ENCODE measurements at regions not wholly inside any gene's neighbourhood (a gene's known extent, or its start where the extent isn't known, plus 50 kb on each side); places are given as distances from the start of the nearest gene placed in this dataset.
A peak's percentile ranks its signal among the peaks of the same experiment; 100 is the strongest.
"Not testable (repeated sequence)": the region's sequence is repeated elsewhere in the genome, so short reads cannot be mapped to it uniquely, and the experiment has no call there.

GRCh38 chr1:120238867-120239266 lies 62.5 kb upstream of the SEC22B start:
- H3K9me3 Mint-ChIP-seq; H3K36me3 Mint-ChIP-seq (ENCODE audit: insufficient read depth); H3K4me3 Mint-ChIP-seq; ATAC-seq (replicated peaks); DNase-seq; H3K4me1 Mint-ChIP-seq (ENCODE audit: low read depth in 2 of 2); H3K27ac Mint-ChIP-seq; H3K27me3 Mint-ChIP-seq: not testable (repeated sequence)

GRCh38 chr1:120233661-120234018 lies 57.3 kb upstream of the SEC22B start:
- not testable (repeated sequence) for ATAC-seq (replicated peaks); DNase-seq; H3K4me3 Mint-ChIP-seq; H3K27me3 Mint-ChIP-seq; H3K9me3 Mint-ChIP-seq; H3K36me3 Mint-ChIP-seq (ENCODE audit: insufficient read depth); H3K27ac Mint-ChIP-seq; H3K4me1 Mint-ChIP-seq (ENCODE audit: low read depth in 2 of 2)

- not testable (repeated sequence) for H3K4me3 Mint-ChIP-seq; DNase-seq; H3K9me3 Mint-ChIP-seq; H3K27me3 Mint-ChIP-seq; H3K4me1 Mint-ChIP-seq (ENCODE audit: low read depth in 2 of 2); H3K27ac Mint-ChIP-seq; H3K36me3 Mint-ChIP-seq (ENCODE audit: insufficient read depth)
- ATAC-seq (replicated peaks) = peak; percentile 97
These were observed 56.7 kb upstream of the SEC22B start for GRCh38 chr1:120232834-120233660.

- H3K27me3 Mint-ChIP-seq; DNase-seq; H3K27ac Mint-ChIP-seq; ATAC-seq (replicated peaks); H3K36me3 Mint-ChIP-seq (ENCODE audit: insufficient read depth); H3K4me3 Mint-ChIP-seq; H3K9me3 Mint-ChIP-seq; H3K4me1 Mint-ChIP-seq (ENCODE audit: low read depth in 2 of 2): not testable (repeated sequence)
These were observed 53.5 kb upstream of the SEC22B start for GRCh38 chr1:120229835-120230234.
